Trophoblast cell (in vitro differentiated cells and primary cell): ENCODE measurements at regions not wholly inside any gene's neighbourhood (a gene's known extent, or its start where the extent isn't known, plus 50 kb on each side); places are given as distances from the start of the nearest gene placed in this dataset.
"Not testable (repeated sequence)": the region's sequence is repeated elsewhere in the genome, so short reads cannot be mapped to it uniquely, and the experiment has no call there.

ENCODE experiments used
- DNase-seq, 2 donors: peaks; one replicate each; pipeline ENCODE4 v3.0.0-alpha.2; 2016
- H2AFZ ChIP-seq: 2 replicates; pipeline ENCODE4 v1.6.1; 2013; ENCODE audit warnings: low read length, moderate library complexity, mild to moderate bottlenecking; ENCODE audit not compliant: insufficient read depth, poor library complexity
- H2AK5ac ChIP-seq: 2 replicates; pipeline ENCODE4 v1.6.1; 2013; ENCODE audit warnings: mild to moderate bottlenecking, low read length
- H2BK120ac ChIP-seq: 2 replicates; pipeline ENCODE4 v1.6.1; 2013; ENCODE audit warnings: low read length, mild to moderate bottlenecking, moderate library complexity; ENCODE audit not compliant: insufficient read depth, poor library complexity
- H2BK12ac ChIP-seq: 2 replicates; pipeline ENCODE4 v1.6.1; 2013; ENCODE audit warnings: mild to moderate bottlenecking, low read length, moderate library complexity
- H2BK5ac ChIP-seq: 2 replicates; pipeline ENCODE4 v1.6.1; 2013; ENCODE audit warnings: low read length, low read depth, moderate library complexity, mild to moderate bottlenecking; ENCODE audit not compliant: poor library complexity
- H3K14ac ChIP-seq: 2 replicates; pipeline ENCODE4 v1.6.1; 2013; ENCODE audit warnings: mild to moderate bottlenecking, low read length
- H3K18ac ChIP-seq: 2 replicates; pipeline ENCODE4 v1.6.1; 2013; ENCODE audit warnings: mild to moderate bottlenecking, low read length
- H3K23ac ChIP-seq: 2 replicates; pipeline ENCODE4 v1.6.1; 2013; ENCODE audit warnings: low read length
- H3K27ac ChIP-seq: 2 replicates; pipeline ENCODE4 v1.5.1; 2013; ENCODE audit warnings: low read depth, mild to moderate bottlenecking, inconsistent platforms, low read length, moderate library complexity
- H3K27me3 ChIP-seq: 2 replicates; pipeline ENCODE4 v1.6.1; 2013; ENCODE audit warnings: inconsistent platforms, mild to moderate bottlenecking, low read length, moderate library complexity; ENCODE audit not compliant: insufficient read depth
- H3K36me3 ChIP-seq, 2 experiments: 1 replicate in 1 of 2; 2 replicates in 1 of 2; pipeline ENCODE4 v1.6.1; 2013; ENCODE audit warnings: low read length in 2 of 2, mild to moderate bottlenecking in 2 of 2, moderate library complexity in 1 of 2; ENCODE audit not compliant: insufficient read depth in 2 of 2, control insufficient read depth in 1 of 2
- H3K4ac ChIP-seq: 2 replicates; pipeline ENCODE4 v1.6.1; 2013; ENCODE audit warnings: low read depth, mild to moderate bottlenecking, low read length, moderate library complexity
- H3K4me1 ChIP-seq, 2 experiments: 1 replicate in 1 of 2; 2 replicates in 1 of 2; pipeline ENCODE4 v1.6.1; 2013; ENCODE audit warnings: low read length in 2 of 2, mild to moderate bottlenecking in 2 of 2, moderate library complexity in 1 of 2; ENCODE audit not compliant: insufficient read depth in 2 of 2, control insufficient read depth in 1 of 2
- H3K4me2 ChIP-seq: 2 replicates; pipeline ENCODE4 v1.6.1; 2013; ENCODE audit warnings: inconsistent platforms, mild to moderate bottlenecking, low read length, moderate library complexity
- H3K4me3 ChIP-seq: 2 replicates; pipeline ENCODE4 v1.5.1; 2013; ENCODE audit warnings: mild to moderate bottlenecking, low read depth, low read length, inconsistent platforms
- H3K79me1 ChIP-seq: one replicate; pipeline ENCODE4 v1.6.1; 2013; ENCODE audit warnings: low read length
- H3K79me2 ChIP-seq: 2 replicates; pipeline ENCODE4 v1.6.1; 2013; ENCODE audit warnings: low read length, mild to moderate bottlenecking; ENCODE audit not compliant: control insufficient read depth, insufficient read depth, poor library complexity
- H3K9ac ChIP-seq: 2 replicates; pipeline ENCODE4 v1.6.1; 2013; ENCODE audit warnings: mild to moderate bottlenecking, low read length
- H3K9me3 ChIP-seq: 2 replicates; pipeline ENCODE4 v1.6.1; 2013; ENCODE audit warnings: low read depth, mild to moderate bottlenecking, control low read depth, inconsistent platforms, low read length; ENCODE audit not compliant: insufficient read depth
- H4K12ac ChIP-seq: 2 replicates; pipeline ENCODE4 v1.6.1; 2013; ENCODE audit warnings: low read depth, mild to moderate bottlenecking, low read length, moderate library complexity
- H4K8ac ChIP-seq: 2 replicates; pipeline ENCODE4 v1.6.1; 2013; ENCODE audit warnings: low read depth, mild to moderate bottlenecking, low read length, moderate library complexity
- H4K91ac ChIP-seq: one replicate; pipeline ENCODE4 v1.6.1; 2013; ENCODE audit warnings: low read depth, mild to moderate bottlenecking, low read length, moderate library complexity
- WGBS: extraction: QIAGEN DNeasy Blood & Tissue Kit; methylation state at CpG from one replicate; pipeline ENCODE4 v1.1.7; 2013; ENCODE audit warnings: missing lambda C conversion rate; ENCODE audit not compliant: insufficient read length, insufficient coverage; ENCODE audit errors: extremely low coverage; 5-methylcytosine and 5-hydroxymethylcytosine counted together

- Histone ChIP-seq H2BK12ac (no peak overlapping the region), H3K79me2 (no peaks in the 10 kb centered on the region), H3K18ac (no peak overlapping the region), H4K8ac (no peak overlapping the region), H3K27ac (no peak overlapping the region), H4K12ac (no peak overlapping the region), H3K4me2 (no peak overlapping the region), H3K4me3 (no peak overlapping the region), H3K14ac (no peak overlapping the region), H3K36me3 (no peaks in the 10 kb centered on the region), H3K9me3 (no peaks in the 10 kb centered on the region), H3K4me1 (peaks cover 4 to 6% of the 10 kb centered on the region in 2 experiments), H3K23ac (no peak overlapping the region), H3K9ac (no peak overlapping the region), H3K27me3 (no peaks in the 10 kb centered on the region), H4K91ac (no peak overlapping the region), H2BK120ac (no peak overlapping the region), H2AFZ (no peak overlapping the region), H2BK5ac (no peak overlapping the region), H2AK5ac (no peak overlapping the region), H3K79me1 (no peaks in the 10 kb centered on the region), H3K4ac (no peak overlapping the region)
- no CpG with 5 or more reads among the region's 3 CpGs for WGBS
- DNase-seq: no peak
Measured at GRCh38 chr6:144673807-144674206, 388.7 kb downstream of the UTRN start.

GRCh38 chr6:144675231-144675861, 390.2 kb downstream of the UTRN start:
- H3K4me2 ChIP-seq: peak overlapping the region; percentile 19

GRCh38 chr6:144676310-144676709, 391.2 kb downstream of the UTRN start:
- H3K4me3 ChIP-seq, H2BK12ac ChIP-seq, H4K8ac ChIP-seq, H3K9ac ChIP-seq, H3K9me3 ChIP-seq, H3K79me1 ChIP-seq, H3K4me2 ChIP-seq, H3K36me3 ChIP-seq, H3K23ac ChIP-seq, H4K12ac ChIP-seq, H3K4ac ChIP-seq, H3K27ac ChIP-seq, H2BK5ac ChIP-seq, H4K91ac ChIP-seq, H3K14ac ChIP-seq, H3K18ac ChIP-seq, H3K79me2 ChIP-seq, H2AK5ac ChIP-seq, H3K27me3 ChIP-seq, H3K4me1 ChIP-seq, H2AFZ ChIP-seq, H2BK120ac ChIP-seq, DNase-seq: not testable (repeated sequence)
- no CpG with 5 or more reads among the region's 3 CpGs for WGBS

More at GRCh38 chr6:144675231-144675861, 390.2 kb downstream of the UTRN start:
- no peak overlapping the region for H4K91ac ChIP-seq
- no peak overlapping the region for H3K4me3 ChIP-seq
- H3K9ac ChIP-seq: no peak overlapping the region
- H2AK5ac ChIP-seq: no peak overlapping the region
- no peak overlapping the region for H2BK120ac ChIP-seq
- H3K4me1 ChIP-seq: peaks cover 4 to 6% of the 10 kb centered on the region in 2 experiments
- H2BK12ac ChIP-seq: no peak overlapping the region
- no peaks in the 10 kb centered on the region for H3K9me3 ChIP-seq
- H3K4ac ChIP-seq: no peak overlapping the region
- H3K18ac ChIP-seq: no peak overlapping the region
- H2BK5ac ChIP-seq: no peak overlapping the region
- H3K14ac ChIP-seq: no peak overlapping the region
- H4K8ac ChIP-seq: no peak overlapping the region
- no peak overlapping the region for H2AFZ ChIP-seq
- no peak overlapping the region for H4K12ac ChIP-seq
- H3K36me3 ChIP-seq: no peaks in the 10 kb centered on the region
- no peaks in the 10 kb centered on the region for H3K79me1 ChIP-seq
- H3K79me2 ChIP-seq: no peaks in the 10 kb centered on the region
- no peak overlapping the region for H3K27ac ChIP-seq
- H3K27me3 ChIP-seq: no peaks in the 10 kb centered on the region
- no peak overlapping the region for H3K23ac ChIP-seq
- DNase-seq: no peak
- no CpG with 5 or more reads among the region's 6 CpGs for WGBS

DNA sequence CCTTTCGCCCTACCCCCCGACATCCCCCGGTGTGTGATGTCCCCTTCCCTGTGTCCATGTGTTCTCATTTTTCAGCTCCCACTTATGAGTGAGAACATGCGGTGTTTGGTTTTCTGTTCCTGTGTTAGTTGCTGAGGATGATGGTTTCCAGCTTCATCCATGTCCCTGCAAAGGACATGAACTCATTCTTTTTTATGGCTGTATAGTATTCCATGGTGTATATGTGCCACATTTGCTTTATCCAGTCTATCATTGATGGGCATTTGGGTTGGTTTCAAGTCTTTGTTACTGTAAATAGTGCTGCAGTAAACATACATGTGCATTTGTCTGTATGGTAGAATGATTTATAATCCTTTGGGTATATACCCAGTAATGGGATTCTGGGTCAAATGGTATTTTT, 392.1 kb downstream of the UTRN start:
- H3K27me3 ChIP-seq, H3K27ac ChIP-seq, H3K79me2 ChIP-seq, H2BK12ac ChIP-seq, H2BK5ac ChIP-seq, H4K91ac ChIP-seq, H4K8ac ChIP-seq, H3K4ac ChIP-seq, H3K14ac ChIP-seq, H3K79me1 ChIP-seq, H3K4me2 ChIP-seq, DNase-seq, H2BK120ac ChIP-seq, H3K23ac ChIP-seq, H3K4me1 ChIP-seq, H3K36me3 ChIP-seq, H2AK5ac ChIP-seq, H2AFZ ChIP-seq, H3K9me3 ChIP-seq, H3K18ac ChIP-seq, H3K9ac ChIP-seq, H4K12ac ChIP-seq, H3K4me3 ChIP-seq: not testable (repeated sequence)
- WGBS: no CpG with 5 or more reads among the region's 4 CpGs
